Endothelial cell of umbilical vein (primary cell): ENCODE measurements at regions not wholly inside any gene's neighbourhood (a gene's known extent, or its start where the extent isn't known, plus 50 kb on each side); places are given as distances from the start of the nearest gene placed in this dataset.

Experiments used
- BruUV-seq: library from RNA; stranded (reverse); fragments of 400-500 nt; replicated peaks from 2 replicates; lab custom pipeline; 2021; lab: Mats Ljungman, UMichigan
- CTCF ChIA-PET: fragments of 300-600, 350-600 bp; sonication (Branson Sonifier 250); formaldehyde crosslinking; loops from one replicate; lab custom pipeline; 2021; ENCODE audit warnings: antibody characterized with exemption, inconsistent platforms; lab: Charles Lee
- POLR2A ChIA-PET: fragments of 300-600, 350-600 bp; sonication (Branson Sonifier 250); formaldehyde crosslinking; loops from one replicate; lab custom pipeline; 2021; ENCODE audit warnings: antibody characterized with exemption, inconsistent platforms; lab: Charles Lee
- DNase-seq: peaks from one replicate; pipeline ENCODE4 v3.0.0-alpha.2; 2011; ENCODE audit warnings: low read depth, low spot score
- FAIRE-seq: peaks from 2 replicates; lab custom pipeline; 2011; peaks lifted over from hg19 to GRCh38; lab: Jason Lieb, UNC
- H2AFZ ChIP-seq: 2 replicates; pipeline ENCODE4 v1.6.0; 2012; ENCODE audit warnings: low read depth, low read length, control low read depth, inconsistent platforms
- H3K27ac ChIP-seq: 2 replicates; pipeline ENCODE4 v1.5.1; 2011; ENCODE audit warnings: low read depth, mild to moderate bottlenecking, control low read depth, low read length, moderate library complexity; ENCODE audit not compliant: insufficient read depth
- H3K27me3 ChIP-seq, 2 experiments: 2 replicates each; pipeline versions ENCODE4 v1.6.0 to v1.6.1; 2011; ENCODE audit warnings: low read length in 2 of 2, mixed read lengths in 1 of 2; ENCODE audit not compliant: control insufficient read depth in 2 of 2, insufficient read depth in 2 of 2
- H3K36me3 ChIP-seq, 2 experiments: 2 replicates in 1 of 2; 3 replicates in 1 of 2; pipeline ENCODE4 v1.5.1; 2011; ENCODE audit warnings: low read length in 2 of 2, mild to moderate bottlenecking in 1 of 2, moderate library complexity in 1 of 2; ENCODE audit not compliant: control insufficient read depth in 2 of 2, insufficient read depth in 2 of 2; ENCODE audit errors: extremely low read depth in 1 of 2
- H3K4me1 ChIP-seq: 3 replicates; pipeline ENCODE4 v1.5.1; 2011; ENCODE audit warnings: mild to moderate bottlenecking, low read length; ENCODE audit not compliant: control insufficient read depth, insufficient read depth; ENCODE audit errors: extremely low read depth
- H3K4me2 ChIP-seq: 2 replicates; pipeline ENCODE4 v1.6.1; 2011; ENCODE audit warnings: low read length, control low read depth, mixed read lengths; ENCODE audit not compliant: insufficient read depth
- H3K4me3 ChIP-seq, 3 experiments: fragments of 200-600 bp in 1 of 3; sonication (generic), shearing (Covaris generic) in 1 of 3; replicated peaks in 1 of 3; 2 replicates each; pipeline ENCODE4 v1.5.1; 2011 to 2016; ENCODE audit warnings: control low read depth in 3 of 3, low read length in 3 of 3, mild to moderate bottlenecking in 2 of 3, inconsistent platforms in 1 of 3, low read depth in 1 of 3, moderate library complexity in 1 of 3; ENCODE audit not compliant: insufficient read depth in 1 of 3
- H3K79me2 ChIP-seq: 2 replicates; pipeline ENCODE4 v1.6.0; 2012; ENCODE audit warnings: low read length, inconsistent platforms; ENCODE audit not compliant: control insufficient read depth, insufficient read depth
- H3K9ac ChIP-seq: replicated peaks from 2 replicates; pipeline ENCODE3; 2011; ENCODE audit warnings: low read length, control low read depth; ENCODE audit not compliant: insufficient read depth; ENCODE audit errors: extremely low read depth
- H3K9me1 ChIP-seq: replicated peaks from 3 replicates; pipeline ENCODE4 v1.6.0; 2011; ENCODE audit warnings: mild to moderate bottlenecking, low read length; ENCODE audit not compliant: control insufficient read depth, insufficient read depth; ENCODE audit errors: extremely low read depth
- H3K9me3 ChIP-seq: replicated peaks from 2 replicates; pipeline ENCODE4 v1.5.1; 2012; ENCODE audit warnings: low read length, inconsistent platforms; ENCODE audit not compliant: control insufficient read depth, insufficient read depth
- H4K20me1 ChIP-seq: replicated peaks from 2 replicates; pipeline ENCODE3; 2011; ENCODE audit warnings: mild to moderate bottlenecking, low read length; ENCODE audit not compliant: control insufficient read depth, insufficient read depth; ENCODE audit errors: extremely low read depth
- EZH2 ChIP-seq: IDR thresholded peaks from 2 replicates; pipeline ENCODE4 v1.6.1; 2012; ENCODE audit warnings: borderline replicate concordance, low read depth, mild to moderate bottlenecking, moderate library complexity, low read length, inconsistent platforms; ENCODE audit not compliant: severe bottlenecking
- FOS ChIP-seq: IDR thresholded peaks from 2 replicates; pipeline ENCODE4 v1.6.1; 2011; ENCODE audit warnings: mild to moderate bottlenecking, low read length, moderate library complexity, borderline replicate concordance; ENCODE audit not compliant: insufficient read depth
- GATA2 ChIP-seq: IDR thresholded peaks from 2 replicates; pipeline ENCODE4 v1.7.0; 2011; ENCODE audit warnings: low read depth, mild to moderate bottlenecking, moderate library complexity, mixed read lengths, low read length; ENCODE audit not compliant: insufficient read length, insufficient read depth
- JUN ChIP-seq: IDR thresholded peaks from 2 replicates; pipeline ENCODE4 v1.6.1; 2011; ENCODE audit warnings: borderline replicate concordance, low read depth; ENCODE audit not compliant: insufficient read length, insufficient read depth
- MYC ChIP-seq: IDR thresholded peaks from one replicate; pipeline ENCODE4 v1.6.1; 2011; ENCODE audit warnings: mild to moderate bottlenecking, low read depth, low read length
- POLR2A ChIP-seq: IDR thresholded peaks from 2 replicates; pipeline ENCODE4 v1.6.1; 2012; ENCODE audit warnings: low read depth, mild to moderate bottlenecking, control low read depth, low read length
- POLR2AphosphoS5 ChIP-seq: IDR thresholded peaks from 2 replicates; pipeline ENCODE4 v1.6.1; 2012; ENCODE audit warnings: low read depth, mild to moderate bottlenecking, control low read depth, low read length, moderate library complexity; ENCODE audit not compliant: insufficient read depth
- dilution Hi-C: fragments of 300-500 bp; cut with MboI; formaldehyde crosslinking; loops from one replicate; pipeline ENCODE4 v1.15.0; 2019; ENCODE audit warnings: low sequenced_read_pairs; ENCODE audit not compliant: extremely low pct_ligation_motif_present
- intact Hi-C: fragments of 100-400 bp; cut with micrococcal nuclease; formaldehyde crosslinking; loops from one replicate; pipeline ENCODE4 v1.10.0; 2022
- TF ChIP-seq, protein P1 (sequence below), 2 donors: IDR thresholded peaks; 1 replicate in 1 of 2; 2 replicates in 1 of 2; pipeline ENCODE4 v1.5.1; 2011; ENCODE audit warnings: low read length in 2 of 2, mild to moderate bottlenecking in 2 of 2, moderate library complexity in 2 of 2, control low read depth in 1 of 2, inconsistent platforms in 1 of 2, low read depth in 1 of 2; ENCODE audit not compliant: insufficient read depth in 1 of 2; ENCODE audit errors: extremely low read depth in 1 of 2
- TF ChIP-seq, protein P2 (sequence below): IDR thresholded peaks from 2 replicates; pipeline ENCODE4 v1.6.1; 2011; ENCODE audit not compliant: insufficient read depth, insufficient read length

DNA sequence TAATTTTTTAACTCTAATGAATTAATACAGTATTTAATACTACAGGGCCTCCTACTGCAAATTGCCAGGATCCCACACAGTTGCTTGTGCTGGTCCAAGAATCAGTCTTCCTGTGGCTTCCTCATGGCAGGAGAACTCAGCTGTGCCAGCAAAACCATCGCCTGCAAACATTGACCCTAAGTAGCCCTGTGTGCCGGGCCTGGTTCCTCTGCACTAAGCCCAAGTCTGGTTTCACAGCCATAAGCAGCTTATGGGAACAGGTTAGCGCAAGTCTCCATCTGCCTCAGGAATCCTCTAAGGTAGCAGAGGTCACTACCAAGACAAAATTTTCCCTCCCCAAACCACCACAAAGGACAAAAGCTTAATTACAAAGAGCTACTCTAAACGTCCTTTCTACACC lies 216.6 kb downstream of the PLA2G4A start:
- TF ChIP-seq JUN = no peak
- no peak for TF ChIP-seq EZH2
- TF ChIP-seq, protein P1, sequence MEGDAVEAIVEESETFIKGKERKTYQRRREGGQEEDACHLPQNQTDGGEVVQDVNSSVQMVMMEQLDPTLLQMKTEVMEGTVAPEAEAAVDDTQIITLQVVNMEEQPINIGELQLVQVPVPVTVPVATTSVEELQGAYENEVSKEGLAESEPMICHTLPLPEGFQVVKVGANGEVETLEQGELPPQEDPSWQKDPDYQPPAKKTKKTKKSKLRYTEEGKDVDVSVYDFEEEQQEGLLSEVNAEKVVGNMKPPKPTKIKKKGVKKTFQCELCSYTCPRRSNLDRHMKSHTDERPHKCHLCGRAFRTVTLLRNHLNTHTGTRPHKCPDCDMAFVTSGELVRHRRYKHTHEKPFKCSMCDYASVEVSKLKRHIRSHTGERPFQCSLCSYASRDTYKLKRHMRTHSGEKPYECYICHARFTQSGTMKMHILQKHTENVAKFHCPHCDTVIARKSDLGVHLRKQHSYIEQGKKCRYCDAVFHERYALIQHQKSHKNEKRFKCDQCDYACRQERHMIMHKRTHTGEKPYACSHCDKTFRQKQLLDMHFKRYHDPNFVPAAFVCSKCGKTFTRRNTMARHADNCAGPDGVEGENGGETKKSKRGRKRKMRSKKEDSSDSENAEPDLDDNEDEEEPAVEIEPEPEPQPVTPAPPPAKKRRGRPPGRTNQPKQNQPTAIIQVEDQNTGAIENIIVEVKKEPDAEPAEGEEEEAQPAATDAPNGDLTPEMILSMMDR (IDR thresholded peaks at IDR 0.05; ENCODE audit: extremely low read depth in 1 of 2, insufficient read depth in 1 of 2, low read depth in 1 of 2, low read length in 2 of 2) = no peak
- no peak for TF ChIP-seq MYC
- no peak for TF ChIP-seq POLR2A
- TF ChIP-seq, protein P2, sequence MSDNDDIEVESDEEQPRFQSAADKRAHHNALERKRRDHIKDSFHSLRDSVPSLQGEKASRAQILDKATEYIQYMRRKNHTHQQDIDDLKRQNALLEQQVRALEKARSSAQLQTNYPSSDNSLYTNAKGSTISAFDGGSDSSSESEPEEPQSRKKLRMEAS = no peak
- TF ChIP-seq GATA2 = no peak
- TF ChIP-seq POLR2AphosphoS5 = no peak
- no peak for TF ChIP-seq FOS
- H4K20me1 ChIP-seq = no peaks in the 10 kb centered on the region
- no peaks in the 10 kb centered on the region for H3K36me3 ChIP-seq
- ChIA-PET CTCF (no interaction called here), POLR2A (no interaction called here)
- DNase-seq (no peak), FAIRE-seq (no peak)
- H3K9me1 ChIP-seq = no peaks in the 10 kb centered on the region
- no peak overlapping the region for H3K4me2 ChIP-seq
- H3K9ac ChIP-seq = no peak overlapping the region
- H3K27ac ChIP-seq = no peak overlapping the region
- H3K9me3 ChIP-seq = no peaks in the 10 kb centered on the region
- intact Hi-C loops = no loop called here
- no peaks in the 10 kb centered on the region for H3K79me2 ChIP-seq
- H3K27me3 ChIP-seq = no peaks in the 10 kb centered on the region
- BruUV-seq = no TSS peak
- H3K4me1 ChIP-seq = no peaks in the 10 kb centered on the region
- no peak overlapping the region for H3K4me3 ChIP-seq
- H2AFZ ChIP-seq = no peak overlapping the region
- dilution Hi-C loops = no loop called here
